ENCODE measurements at regions not wholly inside any gene's neighbourhood (a gene's known extent, or its start where the extent isn't known, plus 50 kb on each side); places are given as distances from the start of the nearest gene placed in this dataset.

GRCh38 chr6:103729658-103730057 lies 1130.1 kb downstream of the HACE1 start:
- TF ChIP-seq CTCF (IDR thresholded peaks at IDR 0.05): no peak
- TF ChIP-seq POLR2A (IDR thresholded peaks at IDR 0.05): no peak
- no peaks in the 10 kb centered on the region for H3K4me1 ChIP-seq
- no peaks in the 10 kb centered on the region for H3K9me3 ChIP-seq
- intact Hi-C loops (cut with DNase I): no loop called here
- ATAC-seq (no peak), DNase-seq (no peak)
- no peak overlapping the region for H3K4me3 ChIP-seq
- 25% methylated on average over 2 of the region's 2 CpGs for WGBS (ENCODE audit: insufficient coverage, low coverage, low lambda C conversion rate, missing lambda C conversion rate)
- no peaks in the 10 kb centered on the region for H3K36me3 ChIP-seq
- H3K27ac ChIP-seq: no peak overlapping the region
- no peaks in the 10 kb centered on the region for H3K27me3 ChIP-seq

- DNase-seq: no peak
These were observed 1136.0 kb downstream of the HACE1 start for GRCh38 chr6:103723438-103724322.

GRCh38 chr6:103722683-103723082 lies 1137.0 kb downstream of the HACE1 start:
- ATAC-seq (no peak), DNase-seq (no peak)
- intact Hi-C loops (cut with DNase I): no loop called here
- no peak for TF ChIP-seq CTCF (IDR thresholded peaks at IDR 0.05)
- TF ChIP-seq POLR2A (IDR thresholded peaks at IDR 0.05): no peak
- H3K9me3 ChIP-seq: no peaks in the 10 kb centered on the region
- H3K27me3 ChIP-seq: no peaks in the 10 kb centered on the region
- 100% methylated on average over 1 of the region's 1 CpG for WGBS (ENCODE audit: insufficient coverage, low coverage, low lambda C conversion rate, missing lambda C conversion rate)
- no peaks in the 10 kb centered on the region for H3K36me3 ChIP-seq
- H3K4me1 ChIP-seq: no peaks in the 10 kb centered on the region
- H3K27ac ChIP-seq: no peak overlapping the region
- H3K4me3 ChIP-seq: no peak overlapping the region

More at GRCh38 chr6:103723438-103724322, 1136.0 kb downstream of the HACE1 start:
- no peak overlapping the region for H3K4me3 ChIP-seq
- H3K36me3 ChIP-seq: no peaks in the 10 kb centered on the region
- no peak overlapping the region for H3K27ac ChIP-seq
- no peaks in the 10 kb centered on the region for H3K9me3 ChIP-seq
- intact Hi-C loops (cut with DNase I): no loop called here
- no peaks in the 10 kb centered on the region for H3K27me3 ChIP-seq
- ATAC-seq: no peak
- H3K4me1 ChIP-seq: no peaks in the 10 kb centered on the region
- no peak for TF ChIP-seq CTCF (IDR thresholded peaks at IDR 0.05)
- TF ChIP-seq POLR2A (IDR thresholded peaks at IDR 0.05): no peak

- no peak for TF ChIP-seq CTCF (IDR thresholded peaks at IDR 0.05)
- no peak for TF ChIP-seq POLR2A (IDR thresholded peaks at IDR 0.05)
- H3K36me3 ChIP-seq: no peaks in the 10 kb centered on the region
- no peak overlapping the region for H3K4me3 ChIP-seq
- ATAC-seq (no peak), DNase-seq (no peak)
- intact Hi-C loops (cut with DNase I): no loop called here
- WGBS (ENCODE audit: insufficient coverage, low coverage, low lambda C conversion rate, missing lambda C conversion rate): 67% methylated on average over 2 of the region's 2 CpGs
- H3K9me3 ChIP-seq: no peaks in the 10 kb centered on the region
- no peak overlapping the region for H3K27ac ChIP-seq
- no peaks in the 10 kb centered on the region for H3K27me3 ChIP-seq
- H3K4me1 ChIP-seq: no peaks in the 10 kb centered on the region
These were observed 1137.8 kb downstream of the HACE1 start for GRCh38 chr6:103721923-103722322.
